K562 (cell line): ENCODE measurements at regions not wholly inside any gene's neighbourhood (a gene's known extent, or its start where the extent isn't known, plus 50 kb on each side); places are given as distances from the start of the nearest gene placed in this dataset.

Source experiments
- ATAC-seq: fragments of 200-7000 bp; cut with Tn5 transposase; 3 replicates; pipeline ENCODE4 v1.9.1; 2020; ENCODE audit warnings: moderate library complexity
- BruUV-seq: library from RNA; stranded (reverse); fragments of 400-500 nt; replicated peaks from 2 replicates; lab custom pipeline; 2021; lab: Mats Ljungman, UMichigan
- CTCF ChIA-PET: fragments of 300-600 bp; formaldehyde crosslinking; extraction: SDS; loops from one replicate; lab custom pipeline; 2021; ENCODE audit warnings: low intra/inter-chr PET ratio; lab: Yijun Ruan, JAX
- POLR2A ChIA-PET: fragments of 300-600, 350-650 bp; sonication (Branson Sonifier 250); formaldehyde crosslinking; extraction: SDS; loops from one replicate; lab custom pipeline; 2021; ENCODE audit warnings: antibody characterized with exemption, inconsistent platforms; lab: Yijun Ruan, JAX
- DNase-seq, 4 experiments: peaks; one replicate each; pipeline versions ENCODE4 v3.0.0 to v3.0.0-alpha.2; 2011 to 2018; ENCODE audit warnings: low spot score in 3 of 4, mixed read lengths in 3 of 4; ENCODE audit errors: extremely low read depth in 1 of 4
- FAIRE-seq: peaks from 2 replicates; lab custom pipeline; 2011; peaks lifted over from hg19 to GRCh38; lab: Jason Lieb, UNC
- H2AFZ ChIP-seq: 2 replicates; pipeline ENCODE4 v1.6.0; 2011; ENCODE audit warnings: low read depth, low read length, control low read depth, inconsistent platforms
- H3K27ac ChIP-seq: fragments of 200-600 bp; 3 replicates; pipeline ENCODE4 v1.8.0; 2011; ENCODE audit warnings: low read depth, mild to moderate bottlenecking, control low read depth, inconsistent platforms, low read length, moderate library complexity, mixed read lengths; ENCODE audit errors: extremely low read depth
- H3K27me3 ChIP-seq, 2 experiments: fragments of 300-600 bp in 1 of 2; 2 replicates in 1 of 2; 3 replicates in 1 of 2; pipeline versions ENCODE4 v1.6.0 to v1.8.0; 2011; ENCODE audit warnings: inconsistent platforms in 2 of 2, low read length in 2 of 2, mild to moderate bottlenecking in 1 of 2, mixed read lengths in 1 of 2, moderate library complexity in 1 of 2; ENCODE audit not compliant: control insufficient read depth in 2 of 2, insufficient read depth in 2 of 2
- H3K36me3 ChIP-seq: fragments of 300-600 bp; 3 replicates; pipeline ENCODE4 v1.8.0; 2011; ENCODE audit warnings: mild to moderate bottlenecking, low read length, inconsistent platforms; ENCODE audit not compliant: control insufficient read depth, insufficient read depth
- H3K4me1 ChIP-seq, 2 experiments: fragments of 200-600 bp in 1 of 2; replicated peaks in 1 of 2; 2 replicates in 1 of 2; 3 replicates in 1 of 2; pipeline versions ENCODE4 v1.5.1 to v1.8.0; 2011; ENCODE audit warnings: inconsistent platforms in 2 of 2, low read length in 2 of 2, mild to moderate bottlenecking in 1 of 2, mixed read lengths in 1 of 2, moderate library complexity in 1 of 2; ENCODE audit not compliant: control insufficient read depth in 2 of 2, insufficient read depth in 2 of 2
- H3K4me2 ChIP-seq: 2 replicates; pipeline ENCODE4 v1.6.1; 2011; ENCODE audit warnings: low read length, control low read depth, inconsistent platforms, mixed read lengths; ENCODE audit not compliant: insufficient read depth
- H3K4me3 ChIP-seq: fragments of 200-600 bp; sonication (generic), shearing (Covaris generic); 2 replicates; pipeline ENCODE4 v1.5.1; 2016; ENCODE audit warnings: control low read depth, inconsistent platforms
- H3K79me2 ChIP-seq: fragments of 200-600 bp; 3 replicates; pipeline ENCODE4 v1.8.0; 2011; ENCODE audit warnings: low read length, inconsistent platforms; ENCODE audit not compliant: control insufficient read depth, insufficient read depth
- H3K9ac ChIP-seq, 2 experiments: 2 replicates each; pipeline versions ENCODE4 v1.6.0 to v1.6.1; 2011; ENCODE audit warnings: low read depth in 2 of 2, low read length in 2 of 2, control low read depth in 1 of 2, inconsistent platforms in 1 of 2, mild to moderate bottlenecking in 1 of 2, mixed read lengths in 1 of 2; ENCODE audit not compliant: insufficient read depth in 1 of 2
- H3K9me1 ChIP-seq: one replicate; pipeline ENCODE4 v1.6.0; 2011; ENCODE audit warnings: inconsistent platforms, mild to moderate bottlenecking, low read length, moderate library complexity; ENCODE audit not compliant: control insufficient read depth, insufficient read depth
- H3K9me3 ChIP-seq: replicated peaks from 2 replicates; pipeline ENCODE4 v1.5.1; 2011; ENCODE audit warnings: low read depth, low read length, inconsistent platforms; ENCODE audit not compliant: control insufficient read depth, insufficient read depth
- H4K20me1 ChIP-seq: replicated peaks from 2 replicates; pipeline ENCODE4 v1.6.1; 2011; ENCODE audit warnings: low read length, inconsistent platforms, mixed read lengths; ENCODE audit not compliant: control insufficient read depth, insufficient read depth
- ATF3 ChIP-seq, 2 experiments: fragments of 450-650 bp in 1 of 2; sonication (generic) in 1 of 2; formaldehyde crosslinking in 1 of 2; IDR thresholded peaks in 1 of 2; conservative IDR thresholded peaks in 1 of 2; 2 replicates each; pipeline versions ENCODE4 v1.6.1 to v1.8.1; 2016 to 2023; ENCODE audit warnings: mild to moderate bottlenecking in 2 of 2, moderate library complexity in 2 of 2, inconsistent platforms in 1 of 2, missing genetic modification reagents in 1 of 2
- CLOCK ChIP-seq: fragments of 250-450 bp; sonication (Bioruptor Pico); IDR thresholded peaks from 2 replicates; pipeline ENCODE4 v1.4.0; 2020; ENCODE audit warnings: mild to moderate bottlenecking, moderate library complexity, borderline replicate concordance
- CREB5 ChIP-seq: fragments of 250-450 bp; sonication (Bioruptor Pico); IDR thresholded peaks from 2 replicates; pipeline ENCODE4 v1.5.0; 2020; ENCODE audit warnings: mild to moderate bottlenecking
- POLR2H ChIP-seq: IDR thresholded peaks from 2 replicates; pipeline ENCODE4 v1.6.1; 2016; ENCODE audit warnings: missing genetic modification characterization, low read depth, mild to moderate bottlenecking, control low read depth, missing compliant biosample characterization, moderate library complexity
- PREB ChIP-seq: sonication (generic); formaldehyde crosslinking; IDR thresholded peaks from 2 replicates; pipeline ENCODE4 v1.8.1; 2023; ENCODE audit warnings: mild to moderate bottlenecking, missing genetic modification reagents
- SETDB1 ChIP-seq: IDR thresholded peaks from one replicate; pipeline ENCODE4 v1.6.1; 2012; ENCODE audit warnings: low read length, control low read depth, inconsistent platforms
- SREBF2 ChIP-seq: sonication (generic); formaldehyde crosslinking; IDR thresholded peaks from 2 replicates; pipeline ENCODE4 v1.4.0; 2020; ENCODE audit warnings: mild to moderate bottlenecking, missing genetic modification reagents
- STAT5A ChIP-seq: IDR thresholded peaks from 2 replicates; pipeline ENCODE4 v1.6.1; 2012; ENCODE audit warnings: low read length, inconsistent platforms, borderline replicate concordance
- TCF7 ChIP-seq: sonication (generic); IDR thresholded peaks from 2 replicates; pipeline ENCODE4 v1.6.1; 2016; ENCODE audit warnings: antibody characterized with exemption, borderline replicate concordance
- TCF7L2 ChIP-seq: fragments of 150-350 bp; IDR thresholded peaks from 2 replicates; pipeline ENCODE4 v1.6.1; 2016; ENCODE audit warnings: low read depth, mild to moderate bottlenecking, low read length, moderate library complexity
- TGIF2 ChIP-seq: sonication (generic); formaldehyde crosslinking; IDR thresholded peaks from 2 replicates; pipeline ENCODE4 v1.8.1; 2022; ENCODE audit warnings: mild to moderate bottlenecking, missing genetic modification reagents, moderate library complexity
- XRCC5 ChIP-seq: fragments of 200-400 bp; formaldehyde crosslinking; IDR thresholded peaks from 2 replicates; pipeline ENCODE4 v1.6.1; 2017; ENCODE audit warnings: low read depth, mild to moderate bottlenecking, low read length
- ZNF239 ChIP-seq: fragments of 250-450 bp; sonication (Bioruptor Pico); IDR thresholded peaks from 2 replicates; pipeline ENCODE4 v1.4.0; 2020; ENCODE audit warnings: mild to moderate bottlenecking
- ZNF324 ChIP-seq: fragments of 250-450 bp; sonication (Bioruptor Pico); IDR thresholded peaks from 2 replicates; pipeline ENCODE4 v1.4.0; 2020; ENCODE audit warnings: mild to moderate bottlenecking
- ZNF444 ChIP-seq: fragments of 250-450 bp; sonication (Bioruptor Pico); IDR thresholded peaks from 2 replicates; pipeline ENCODE4 v1.4.0; 2020; ENCODE audit warnings: mild to moderate bottlenecking, moderate library complexity
- ZNF511 ChIP-seq: sonication (generic); formaldehyde crosslinking; IDR thresholded peaks from 2 replicates; pipeline ENCODE4 v1.8.0; 2022; ENCODE audit warnings: mild to moderate bottlenecking, missing genetic modification reagents
- in situ Hi-C: fragments of 300-500 bp; cut with MboI; formaldehyde crosslinking; loops from 4 replicates; pipeline ENCODE4 v1.15.0; 2018; ENCODE audit warnings: inconsistent platforms, mixed read lengths
- intact Hi-C: fragments of 100-400 bp; cut with micrococcal nuclease; formaldehyde crosslinking; loops from 2 replicates; pipeline ENCODE4 v1.14.2; 2022

GRCh38 chr1:83029916-83030315, 969.0 kb downstream of the TTLL7 start:
- intact Hi-C loops, result no loop called here
- no peaks in the 10 kb centered on the region for H3K79me2 ChIP-seq
- H3K27me3 ChIP-seq, result no peaks in the 10 kb centered on the region
- H3K9ac ChIP-seq, result no peak overlapping the region
- BruUV-seq, result no TSS peak
- POLR2A ChIA-PET, result no interaction called here
- DNase-seq (no peak), ATAC-seq (no peak), FAIRE-seq (no peak)
- H3K9me1 ChIP-seq, result no peaks in the 10 kb centered on the region
- H2AFZ ChIP-seq, result no peak overlapping the region
- H3K4me1 ChIP-seq, result no peaks in the 10 kb centered on the region
- H3K4me2 ChIP-seq, result no peak overlapping the region
- in situ Hi-C loops, result no loop called here
- H3K9me3 ChIP-seq, result no peaks in the 10 kb centered on the region; the same call in 1 of the 2 replicates
- no peak overlapping the region for H3K27ac ChIP-seq
- no peaks in the 10 kb centered on the region for H3K36me3 ChIP-seq
- CTCF ChIA-PET, result no interaction called here
- H4K20me1 ChIP-seq, result no peaks in the 10 kb centered on the region
- no peak overlapping the region for H3K4me3 ChIP-seq
- TF ChIP-seq TGIF2 (CRISPR knock-in tag) (no peak), ZNF239 (CRISPR knock-in tag) (no peak), TCF7 (no peak), ATF3 (IDR thresholded peaks at IDR 0.05) (no peak), ATF3 (CRISPR knock-in tag; conservative IDR thresholded peaks at IDR 0.05) (no peak), ZNF324 (CRISPR knock-in tag) (no peak), CREB5 (no peak), POLR2H (no peak), SETDB1 (no peak), PREB (CRISPR knock-in tag) (no peak), ZNF511 (CRISPR knock-in tag) (no peak), STAT5A (no peak), SREBF2 (CRISPR knock-in tag) (no peak), ZNF444 (no peak), XRCC5 (no peak), CLOCK (CRISPR knock-in tag) (no peak), TCF7L2 (no peak)
